WTC11 (cell line): ENCODE measurements at regions not wholly inside any gene's neighbourhood (a gene's known extent, or its start where the extent isn't known, plus 50 kb on each side); places are given as distances from the start of the nearest gene placed in this dataset.

Source experiments
- ATAC-seq: fragments of 200-7000 bp; cut with Tn5 transposase; 2 replicates; pipeline ENCODE4 v1.10.0; 2021; ENCODE audit warnings: mild to moderate bottlenecking, moderate library complexity
- CTCF ChIA-PET: fragments of 300-600 bp; sonication (Branson Sonifier 250); formaldehyde crosslinking; loops from one replicate; lab custom pipeline; 2021; ENCODE audit warnings: antibody characterized with exemption; lab: Charles Lee
- POLR2A ChIA-PET: fragments of 350-600 bp; sonication (Branson Sonifier 250); formaldehyde crosslinking; loops from one replicate; lab custom pipeline; 2021; ENCODE audit warnings: antibody characterized with exemption; lab: Charles Lee
- DNase-seq: peaks from one replicate; pipeline ENCODE4 v3.0.0; 2021; ENCODE audit warnings: low spot score
- H3K27ac Mint-ChIP-seq: 2 replicates; pipeline ENCODE4 v1.8.0; 2021; ENCODE audit warnings: mixed read lengths
- H3K27me3 Mint-ChIP-seq: 2 replicates; pipeline ENCODE4 v1.8.0; 2021; ENCODE audit warnings: low read depth, mild to moderate bottlenecking, moderate library complexity, mixed read lengths
- H3K36me3 Mint-ChIP-seq: 2 replicates; pipeline ENCODE4 v1.8.0; 2021; ENCODE audit warnings: mixed read lengths
- H3K4me1 Mint-ChIP-seq: 2 replicates; pipeline ENCODE4 v1.8.0; 2022; ENCODE audit warnings: mixed read lengths
- H3K4me3 Mint-ChIP-seq: 2 replicates; pipeline ENCODE4 v1.8.0; 2021; ENCODE audit warnings: mild to moderate bottlenecking, moderate library complexity, mixed read lengths
- H3K9me3 Mint-ChIP-seq: 2 replicates; pipeline ENCODE4 v1.8.0; 2021; ENCODE audit warnings: mixed read lengths
- ARID4B ChIP-seq: sonication (generic); formaldehyde crosslinking; IDR thresholded peaks from 2 replicates; pipeline ENCODE4 v1.8.0; 2023; ENCODE audit warnings: missing genetic modification reagents, mild to moderate bottlenecking, borderline replicate concordance
- CBFB ChIP-seq: sonication (generic); formaldehyde crosslinking; IDR thresholded peaks from 2 replicates; pipeline ENCODE4 v1.8.1; 2022; ENCODE audit warnings: mild to moderate bottlenecking, low read depth, missing genetic modification reagents
- EMX1 ChIP-seq: fragments of 250-450 bp; sonication (Bioruptor Pico); IDR thresholded peaks from 2 replicates; pipeline ENCODE4 v1.8.0; 2021; ENCODE audit warnings: mild to moderate bottlenecking
- JUN ChIP-seq: sonication (generic); formaldehyde crosslinking; IDR thresholded peaks from 2 replicates; pipeline ENCODE4 v1.8.0; 2023; ENCODE audit warnings: mild to moderate bottlenecking, missing genetic modification reagents
- MAX ChIP-seq: sonication (generic); formaldehyde crosslinking; IDR thresholded peaks from 2 replicates; pipeline ENCODE4 v1.8.0; 2022; ENCODE audit warnings: mild to moderate bottlenecking, missing genetic modification reagents
- NFYB ChIP-seq: sonication (generic); formaldehyde crosslinking; conservative IDR thresholded peaks from 2 replicates; pipeline ENCODE4 v1.8.0; 2022; ENCODE audit warnings: low read depth, missing genetic modification reagents
- NR2C2 ChIP-seq: sonication (generic); formaldehyde crosslinking; IDR thresholded peaks from 2 replicates; pipeline ENCODE4 v1.8.0; 2022; ENCODE audit warnings: mild to moderate bottlenecking, missing genetic modification reagents
- STAT6 ChIP-seq: sonication (generic); formaldehyde crosslinking; conservative IDR thresholded peaks from 2 replicates; pipeline ENCODE4 v1.8.1; 2023; ENCODE audit warnings: mild to moderate bottlenecking, low read depth, missing genetic modification reagents, moderate library complexity
- TP53 ChIP-seq: sonication (generic); formaldehyde crosslinking; IDR thresholded peaks from 2 replicates; pipeline ENCODE4 v1.8.1; 2023; ENCODE audit warnings: mild to moderate bottlenecking, missing genetic modification reagents
- ZNF138 ChIP-seq: sonication (generic); formaldehyde crosslinking; conservative IDR thresholded peaks from 2 replicates; pipeline ENCODE4 v1.8.1; 2022; ENCODE audit warnings: mild to moderate bottlenecking, moderate library complexity, missing genetic modification reagents
- ZSCAN18 ChIP-seq: fragments of 250-450 bp; sonication (Bioruptor Pico); IDR thresholded peaks from 2 replicates; pipeline ENCODE4 v2.1.2; 2022; ENCODE audit warnings: mild to moderate bottlenecking, moderate library complexity
- TF ChIP-seq, protein P1 (sequence below): sonication (generic); formaldehyde crosslinking; IDR thresholded peaks from 2 replicates; pipeline ENCODE4 v1.8.1; 2023; ENCODE audit warnings: mild to moderate bottlenecking, missing genetic modification reagents, borderline replicate concordance
- TF ChIP-seq, protein P2 (sequence below): fragments of 250-450 bp; sonication (Bioruptor Pico); IDR thresholded peaks from 2 replicates; pipeline ENCODE4 v1.9.0; 2021; ENCODE audit warnings: moderate library complexity, mild to moderate bottlenecking, inconsistent platforms, borderline replicate concordance
- TF ChIP-seq, protein P3 (sequence below): sonication (generic); formaldehyde crosslinking; IDR thresholded peaks from 2 replicates; pipeline ENCODE4 v1.8.1; 2022; ENCODE audit warnings: mild to moderate bottlenecking, missing genetic modification reagents, moderate library complexity, borderline replicate concordance
- TF ChIP-seq, protein P4 (sequence below): sonication (generic); formaldehyde crosslinking; IDR thresholded peaks from 2 replicates; pipeline ENCODE4 v1.8.0; 2022; ENCODE audit warnings: mild to moderate bottlenecking, missing genetic modification reagents

- H3K27ac Mint-ChIP-seq: no peak overlapping the region
- no peak overlapping the region for H3K4me3 Mint-ChIP-seq
- ATAC-seq (no peak), DNase-seq (no peak)
- H3K9me3 Mint-ChIP-seq: peaks cover 5% of the 10 kb centered on the region
- ChIA-PET CTCF (no interaction called here), POLR2A (no interaction called here)
- TF ChIP-seq, protein P1, sequence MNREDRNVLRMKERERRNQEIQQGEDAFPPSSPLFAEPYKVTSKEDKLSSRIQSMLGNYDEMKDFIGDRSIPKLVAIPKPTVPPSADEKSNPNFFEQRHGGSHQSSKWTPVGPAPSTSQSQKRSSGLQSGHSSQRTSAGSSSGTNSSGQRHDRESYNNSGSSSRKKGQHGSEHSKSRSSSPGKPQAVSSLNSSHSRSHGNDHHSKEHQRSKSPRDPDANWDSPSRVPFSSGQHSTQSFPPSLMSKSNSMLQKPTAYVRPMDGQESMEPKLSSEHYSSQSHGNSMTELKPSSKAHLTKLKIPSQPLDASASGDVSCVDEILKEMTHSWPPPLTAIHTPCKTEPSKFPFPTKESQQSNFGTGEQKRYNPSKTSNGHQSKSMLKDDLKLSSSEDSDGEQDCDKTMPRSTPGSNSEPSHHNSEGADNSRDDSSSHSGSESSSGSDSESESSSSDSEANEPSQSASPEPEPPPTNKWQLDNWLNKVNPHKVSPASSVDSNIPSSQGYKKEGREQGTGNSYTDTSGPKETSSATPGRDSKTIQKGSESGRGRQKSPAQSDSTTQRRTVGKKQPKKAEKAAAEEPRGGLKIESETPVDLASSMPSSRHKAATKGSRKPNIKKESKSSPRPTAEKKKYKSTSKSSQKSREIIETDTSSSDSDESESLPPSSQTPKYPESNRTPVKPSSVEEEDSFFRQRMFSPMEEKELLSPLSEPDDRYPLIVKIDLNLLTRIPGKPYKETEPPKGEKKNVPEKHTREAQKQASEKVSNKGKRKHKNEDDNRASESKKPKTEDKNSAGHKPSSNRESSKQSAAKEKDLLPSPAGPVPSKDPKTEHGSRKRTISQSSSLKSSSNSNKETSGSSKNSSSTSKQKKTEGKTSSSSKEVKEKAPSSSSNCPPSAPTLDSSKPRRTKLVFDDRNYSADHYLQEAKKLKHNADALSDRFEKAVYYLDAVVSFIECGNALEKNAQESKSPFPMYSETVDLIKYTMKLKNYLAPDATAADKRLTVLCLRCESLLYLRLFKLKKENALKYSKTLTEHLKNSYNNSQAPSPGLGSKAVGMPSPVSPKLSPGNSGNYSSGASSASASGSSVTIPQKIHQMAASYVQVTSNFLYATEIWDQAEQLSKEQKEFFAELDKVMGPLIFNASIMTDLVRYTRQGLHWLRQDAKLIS (CRISPR knock-in tag): no peak
- TF ChIP-seq ZSCAN18 (CRISPR knock-in tag): no peak
- TF ChIP-seq, protein P2, sequence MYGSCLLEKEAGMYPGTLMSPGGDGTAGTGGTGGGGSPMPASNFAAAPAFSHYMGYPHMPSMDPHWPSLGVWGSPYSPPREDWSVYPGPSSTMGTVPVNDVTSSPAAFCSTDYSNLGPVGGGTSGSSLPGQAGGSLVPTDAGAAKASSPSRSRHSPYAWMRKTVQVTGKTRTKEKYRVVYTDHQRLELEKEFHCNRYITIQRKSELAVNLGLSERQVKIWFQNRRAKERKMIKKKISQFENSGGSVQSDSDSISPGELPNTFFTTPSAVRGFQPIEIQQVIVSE (CRISPR knock-in tag): no peak
- TF ChIP-seq NFYB: no peak
- TF ChIP-seq CBFB (CRISPR knock-in tag): no peak
- TF ChIP-seq STAT6 (CRISPR knock-in tag): no peak
- no peak for TF ChIP-seq NR2C2 (CRISPR knock-in tag)
- no peak for TF ChIP-seq MAX (CRISPR knock-in tag)
- no peak for TF ChIP-seq ZNF138 (CRISPR knock-in tag)
- TF ChIP-seq EMX1 (CRISPR knock-in tag): no peak
- TF ChIP-seq, protein P3, sequence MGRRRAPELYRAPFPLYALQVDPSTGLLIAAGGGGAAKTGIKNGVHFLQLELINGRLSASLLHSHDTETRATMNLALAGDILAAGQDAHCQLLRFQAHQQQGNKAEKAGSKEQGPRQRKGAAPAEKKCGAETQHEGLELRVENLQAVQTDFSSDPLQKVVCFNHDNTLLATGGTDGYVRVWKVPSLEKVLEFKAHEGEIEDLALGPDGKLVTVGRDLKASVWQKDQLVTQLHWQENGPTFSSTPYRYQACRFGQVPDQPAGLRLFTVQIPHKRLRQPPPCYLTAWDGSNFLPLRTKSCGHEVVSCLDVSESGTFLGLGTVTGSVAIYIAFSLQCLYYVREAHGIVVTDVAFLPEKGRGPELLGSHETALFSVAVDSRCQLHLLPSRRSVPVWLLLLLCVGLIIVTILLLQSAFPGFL (CRISPR knock-in tag): no peak
- no peak for TF ChIP-seq TP53 (CRISPR knock-in tag)
- no peak for TF ChIP-seq JUN (CRISPR knock-in tag)
- no peak for TF ChIP-seq ARID4B (CRISPR knock-in tag)
- TF ChIP-seq, protein P4, sequence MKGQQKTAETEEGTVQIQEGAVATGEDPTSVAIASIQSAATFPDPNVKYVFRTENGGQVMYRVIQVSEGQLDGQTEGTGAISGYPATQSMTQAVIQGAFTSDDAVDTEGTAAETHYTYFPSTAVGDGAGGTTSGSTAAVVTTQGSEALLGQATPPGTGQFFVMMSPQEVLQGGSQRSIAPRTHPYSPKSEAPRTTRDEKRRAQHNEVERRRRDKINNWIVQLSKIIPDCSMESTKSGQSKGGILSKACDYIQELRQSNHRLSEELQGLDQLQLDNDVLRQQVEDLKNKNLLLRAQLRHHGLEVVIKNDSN (CRISPR knock-in tag): no peak
- peaks cover 16% of the 10 kb centered on the region for H3K4me1 Mint-ChIP-seq
- no peaks in the 10 kb centered on the region for H3K36me3 Mint-ChIP-seq
- H3K27me3 Mint-ChIP-seq: no peaks in the 10 kb centered on the region
Measured at GRCh38 chr4:58561170-58561569, 1451.0 kb upstream of the IGFBP7 start.
